ENCODE measurements at regions not wholly inside any gene's neighbourhood (a gene's known extent, or its start where the extent isn't known, plus 50 kb on each side); places are given as distances from the start of the nearest gene placed in this dataset.

- DNase-seq (ENCODE audit: low spot score), result no peak
These were observed 77.1 kb upstream of the NUDT4 start for GRCh38 chr12:93300611-93301021.

- no peak for DNase-seq (ENCODE audit: low spot score)
These were observed 75.1 kb upstream of the NUDT4 start for GRCh38 chr12:93302331-93303229.

- DNase-seq (ENCODE audit: low spot score), result no peak
These were observed 71.1 kb upstream of the NUDT4 start for GRCh38 chr12:93306636-93307035.

GRCh38 chr12:93308281-93308680, 69.4 kb upstream of the NUDT4 start:
- no peak for DNase-seq (ENCODE audit: low spot score)

- no peak for DNase-seq (ENCODE audit: low spot score)
These were observed 65.9 kb upstream of the NUDT4 start for GRCh38 chr12:93311827-93312226.

GRCh38 chr12:93314177-93314497, 63.6 kb upstream of the NUDT4 start:
- DNase-seq (ENCODE audit: low spot score), result no peak

GRCh38 chr12:93315385-93315906, 62.3 kb upstream of the NUDT4 start:
- DNase-seq (ENCODE audit: low spot score), result no peak

- DNase-seq (ENCODE audit: low spot score), result no peak
These were observed 61.7 kb upstream of the NUDT4 start for GRCh38 chr12:93315907-93316622.

- no peak for DNase-seq (ENCODE audit: low spot score)
These were observed 61.1 kb upstream of the NUDT4 start for GRCh38 chr12:93316623-93316971.

GRCh38 chr12:93317227-93317626, 60.5 kb upstream of the NUDT4 start:
- no peak for DNase-seq (ENCODE audit: low spot score)

GRCh38 chr12:93318720-93319522, 58.8 kb upstream of the NUDT4 start:
- no peak for DNase-seq (ENCODE audit: low spot score)

GRCh38 chr12:93319523-93320050, 58.1 kb upstream of the NUDT4 start:
- no peak for DNase-seq (ENCODE audit: low spot score)

GRCh38 chr12:93322784-93323183, 54.9 kb upstream of the NUDT4 start:
- no peak for DNase-seq (ENCODE audit: low spot score)

GRCh38 chr12:93323625-93324329, 53.9 kb upstream of the NUDT4 start:
- DNase-seq (ENCODE audit: low spot score), result no peak

GRCh38 chr12:93325855-93326254, 51.9 kb upstream of the NUDT4 start:
- no peak for DNase-seq (ENCODE audit: low spot score)

Data from D341Med (cell line).